ENCODE measurements at regions not wholly inside any gene's neighbourhood (a gene's known extent, or its start where the extent isn't known, plus 50 kb on each side); places are given as distances from the start of the nearest gene placed in this dataset.
"Not testable (repeated sequence)": the region's sequence is repeated elsewhere in the genome, so short reads cannot be mapped to it uniquely, and the experiment has no call there.

DNA sequence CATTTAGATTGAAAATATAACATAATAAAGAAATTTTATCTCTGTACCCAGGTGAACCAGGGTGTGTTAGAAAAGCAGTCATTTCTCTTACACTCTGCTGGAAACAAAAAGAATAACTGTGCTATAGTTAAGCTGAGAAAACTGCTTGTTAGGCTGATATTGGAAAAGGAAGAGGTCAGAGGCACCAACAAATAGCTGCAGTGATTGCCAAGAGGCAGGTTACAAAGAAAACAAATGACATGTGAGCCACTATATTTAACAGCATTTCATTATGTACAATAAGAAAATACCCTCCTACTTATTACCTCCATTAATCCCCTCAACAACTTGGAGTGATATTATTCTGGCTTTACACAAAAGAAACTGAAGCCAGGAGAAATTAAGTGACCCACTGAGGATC is 607.9 kb upstream of the TLE4 start:
- no peak for DNase-seq (ENCODE audit: low read depth in 2 of 2)

- no peak for DNase-seq (ENCODE audit: low read depth in 2 of 2)
Observed at GRCh38 chr9:78967596-78968217, 604.1 kb upstream of the TLE4 start.

DNA sequence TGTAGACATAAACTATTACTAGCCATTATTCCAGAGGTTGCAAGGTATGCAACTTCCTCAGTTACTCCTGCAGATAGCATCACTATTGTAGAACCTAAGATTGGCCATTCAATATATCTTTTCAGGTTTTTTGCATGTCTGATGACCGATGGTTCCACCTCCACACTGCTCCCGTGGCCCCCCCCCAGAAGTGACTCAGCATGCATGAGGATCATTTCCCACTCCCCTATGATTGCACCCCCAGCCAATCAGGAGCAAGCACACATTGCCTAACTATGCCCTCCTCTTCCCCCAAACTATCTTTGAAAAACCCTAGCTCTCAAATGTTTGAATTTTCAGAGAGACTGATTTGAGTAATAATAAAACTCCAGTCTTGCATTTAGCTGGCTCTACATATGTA is 601.4 kb upstream of the TLE4 start:
- DNase-seq (ENCODE audit: low read depth in 2 of 2) = no peak

- DNase-seq (ENCODE audit: low read depth in 2 of 2) = no peak
Observed at GRCh38 chr9:78971540-78971939, 600.2 kb upstream of the TLE4 start.

DNA sequence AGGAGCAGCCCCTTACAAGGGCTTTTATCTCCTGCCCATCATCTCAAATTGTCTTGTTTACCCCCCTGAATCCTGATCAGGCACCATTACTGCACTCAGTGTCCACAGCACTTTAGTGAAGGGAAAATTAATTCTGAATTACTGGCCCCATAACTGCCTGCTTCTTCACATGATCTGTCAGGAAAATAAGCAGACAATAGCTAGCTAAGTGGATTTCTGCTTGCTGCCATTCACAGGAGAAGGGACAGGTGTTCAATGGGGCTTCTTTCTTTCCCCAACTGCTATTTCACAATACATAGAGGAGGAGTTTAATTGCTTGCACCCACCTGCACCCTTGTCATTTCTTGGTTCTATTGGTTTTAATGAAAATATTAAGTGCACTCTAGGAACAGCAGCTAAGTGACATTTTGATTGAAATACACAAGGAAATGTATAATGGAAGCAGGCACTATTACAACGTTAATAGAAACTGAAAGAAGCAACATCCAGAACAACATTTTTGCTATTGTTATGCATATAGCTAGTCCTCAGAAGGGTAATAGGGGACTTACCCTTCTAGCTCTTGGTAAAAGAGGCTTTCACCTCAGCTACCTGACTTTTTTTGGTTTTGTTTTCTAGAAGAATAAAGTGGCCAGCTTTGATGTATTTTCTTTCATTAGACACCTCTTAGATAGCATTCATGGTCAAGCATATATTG is 599.3 kb upstream of the TLE4 start:
- no peak for DNase-seq (ENCODE audit: low read depth in 2 of 2)

DNA sequence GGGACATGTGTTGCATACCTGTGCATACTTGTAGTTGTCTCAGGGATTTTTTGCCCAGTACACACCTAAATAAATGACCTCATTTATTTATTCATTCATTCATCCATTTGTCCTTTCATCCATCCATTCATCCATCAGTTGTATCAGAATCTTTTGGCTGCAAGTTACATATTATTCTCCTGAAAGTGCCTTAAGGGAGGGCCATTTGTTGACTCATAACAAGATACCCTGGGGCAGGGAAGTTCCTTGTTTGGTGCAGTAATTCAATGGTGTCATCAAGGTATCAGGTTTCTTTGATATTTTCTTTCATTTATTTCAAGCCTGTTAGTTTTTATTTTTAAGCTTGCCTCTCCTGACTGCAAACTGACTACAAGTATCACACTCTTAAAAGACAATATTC is 597.9 kb upstream of the TLE4 start:
- no peak for DNase-seq (ENCODE audit: low read depth in 2 of 2)

GRCh38 chr9:78982849-78983248 is 588.9 kb upstream of the TLE4 start:
- no peak for DNase-seq (ENCODE audit: low read depth in 2 of 2)

GRCh38 chr9:78985084-78985738 is 586.6 kb upstream of the TLE4 start:
- DNase-seq (ENCODE audit: low read depth in 2 of 2) = no peak

DNA sequence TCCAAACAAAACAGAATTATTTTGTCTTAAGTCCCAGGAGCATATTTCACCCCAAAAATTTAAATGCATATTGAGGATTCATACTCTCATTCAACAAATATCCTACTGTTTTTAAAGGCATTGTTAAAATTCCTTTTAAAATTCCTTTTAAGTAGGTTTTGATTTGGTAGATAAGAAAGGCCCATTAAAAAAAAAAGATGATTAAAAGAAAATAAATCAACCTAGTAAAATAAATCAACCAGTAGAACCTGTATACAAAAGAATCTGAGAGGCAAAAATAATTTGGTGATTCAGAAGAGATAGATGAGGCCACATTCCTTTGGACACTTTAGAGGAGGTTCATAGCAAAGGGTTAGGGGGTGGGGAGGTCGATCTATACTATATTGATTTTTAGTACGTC is 585.3 kb upstream of the TLE4 start:
- no peak for DNase-seq (ENCODE audit: low read depth in 2 of 2)

DNA sequence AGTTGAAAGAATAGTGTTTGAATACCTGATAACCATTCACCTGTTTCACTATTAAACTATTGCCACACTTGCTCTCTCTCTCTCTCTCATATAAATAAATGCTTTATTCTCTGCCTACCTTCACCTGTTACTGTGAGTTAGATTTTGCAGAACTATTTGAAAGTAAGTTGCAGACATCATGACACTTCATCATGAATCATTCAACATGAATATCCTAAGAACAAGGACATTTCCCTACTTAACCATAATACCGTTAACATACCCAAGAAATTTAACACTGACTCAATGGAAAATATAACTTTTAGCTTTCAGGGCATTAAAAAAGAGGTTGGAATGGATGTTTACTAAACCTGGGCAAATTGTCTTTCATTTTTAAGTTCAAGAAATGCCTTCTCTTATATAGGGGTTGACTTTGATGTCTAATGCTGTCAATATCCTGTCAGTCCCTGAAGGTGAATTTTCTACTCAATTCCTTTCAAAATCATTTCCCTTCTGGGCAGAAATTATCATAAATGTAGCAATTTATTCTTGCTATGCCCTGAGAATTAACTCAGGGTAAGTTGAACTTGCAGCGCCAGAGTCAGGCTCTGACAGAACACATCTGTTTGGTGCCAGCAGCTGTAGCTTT is 582.6 kb upstream of the TLE4 start:
- no peak for DNase-seq (ENCODE audit: low read depth in 2 of 2)

DNA sequence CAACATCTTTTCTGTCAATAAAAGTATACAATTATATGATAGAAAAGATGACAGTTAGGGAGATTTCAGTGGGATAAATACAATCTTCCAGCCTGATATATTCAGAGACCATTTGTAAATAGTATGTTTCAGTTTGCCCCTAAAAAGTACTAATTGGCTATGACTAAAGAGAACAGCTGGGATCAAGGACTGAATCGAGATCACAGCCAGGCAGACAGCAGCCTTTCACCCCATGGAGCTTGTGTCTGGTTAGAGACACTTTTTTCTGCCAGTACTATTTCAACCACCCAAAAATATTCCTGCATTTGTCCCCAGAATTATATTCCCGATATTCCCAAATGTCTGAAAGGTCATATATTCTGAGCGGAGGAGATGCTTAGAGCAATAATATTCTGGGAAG is 577.3 kb upstream of the TLE4 start:
- DNase-seq (ENCODE audit: low read depth in 2 of 2) = no peak

- not testable (repeated sequence) for DNase-seq (ENCODE audit: low read depth in 2 of 2)
Observed at GRCh38 chr9:78994974-78995373, 576.8 kb upstream of the TLE4 start.

DNA sequence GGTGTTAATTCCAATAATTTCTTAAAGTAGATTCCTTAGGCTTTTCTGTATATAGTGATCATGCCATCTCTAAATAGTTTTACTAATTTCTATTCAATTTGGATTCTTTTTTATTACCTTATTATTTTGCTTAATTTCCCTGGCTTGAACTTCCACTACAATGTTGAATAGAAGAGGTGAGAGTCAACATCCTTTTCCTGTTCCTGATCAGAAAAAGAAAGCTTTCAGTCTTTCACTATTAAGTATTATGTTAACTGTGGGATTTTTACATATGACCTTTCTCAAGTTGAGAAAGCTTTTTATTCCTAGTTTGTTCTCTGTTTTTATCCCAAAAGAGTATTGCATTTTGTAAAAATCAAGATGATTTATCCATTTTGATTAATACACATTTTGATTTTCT is 574.5 kb upstream of the TLE4 start:
- DNase-seq (ENCODE audit: low read depth in 2 of 2) = no peak

- no peak for DNase-seq (ENCODE audit: low read depth in 2 of 2)
Observed at GRCh38 chr9:79000230-79001002, 571.3 kb upstream of the TLE4 start.

DNA sequence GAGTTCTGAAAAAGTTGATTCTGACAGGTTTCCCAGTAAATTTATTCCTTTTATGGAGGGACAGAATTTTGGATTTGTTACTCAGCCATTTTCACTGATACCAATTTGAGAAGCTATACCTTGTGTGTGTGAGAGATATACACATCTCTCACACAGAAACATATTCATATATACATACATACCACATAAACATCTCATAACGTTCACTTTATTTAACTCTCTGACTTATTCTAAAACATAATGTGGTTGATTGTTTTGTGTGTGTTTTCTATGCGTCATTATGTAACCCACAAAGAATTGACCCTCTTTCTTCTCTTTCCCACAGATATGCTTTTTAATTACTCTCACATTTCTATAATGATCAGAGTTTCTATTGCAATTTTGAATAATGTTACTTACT is 570.8 kb upstream of the TLE4 start:
- DNase-seq (ENCODE audit: low read depth in 2 of 2) = no peak

GRCh38 chr9:79003514-79003913 is 568.3 kb upstream of the TLE4 start:
- DNase-seq (ENCODE audit: low read depth in 2 of 2) = no peak

- no peak for DNase-seq (ENCODE audit: low read depth in 2 of 2)
Observed at GRCh38 chr9:79004032-79004431, 567.7 kb upstream of the TLE4 start.

GRCh38 chr9:79006546-79006945 is 565.2 kb upstream of the TLE4 start:
- DNase-seq (ENCODE audit: low read depth in 2 of 2) = no peak

DNA sequence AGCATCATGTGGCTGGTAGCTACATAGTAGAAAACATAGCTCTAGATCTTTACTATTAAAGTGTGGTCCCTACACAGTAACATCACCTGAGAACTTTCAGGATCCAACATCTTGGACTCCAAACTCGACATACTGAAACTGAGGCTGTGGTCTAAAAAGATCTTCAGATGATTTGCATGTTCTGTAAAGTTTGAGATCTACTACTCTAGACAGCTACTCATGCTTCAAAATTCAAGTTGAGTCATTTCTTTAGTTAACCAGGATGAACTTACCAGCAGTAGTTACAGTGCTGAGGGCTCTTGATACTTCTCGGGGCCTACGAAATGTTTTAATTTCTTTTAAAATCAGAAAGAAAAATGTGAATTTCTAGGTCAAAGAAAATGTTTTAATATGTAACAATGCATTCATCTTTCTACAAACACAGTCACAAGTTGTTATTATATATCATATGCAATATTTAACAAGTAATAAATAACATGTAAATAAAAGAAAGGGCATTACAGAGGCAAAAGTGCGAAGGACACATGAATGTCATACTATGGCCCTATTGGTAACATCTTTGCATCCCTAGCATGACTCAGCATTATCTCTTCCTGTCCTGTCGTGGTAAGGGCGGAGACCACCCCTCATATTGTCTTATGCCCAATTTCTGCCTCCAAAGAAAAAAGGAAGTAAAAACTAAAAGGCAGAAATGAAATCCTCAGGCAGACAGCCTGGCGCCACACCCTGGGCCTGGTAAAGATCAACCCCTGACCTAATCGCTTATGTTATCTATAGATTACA is 563.9 kb upstream of the TLE4 start:
- no peak for DNase-seq (ENCODE audit: low read depth in 2 of 2)

DNA sequence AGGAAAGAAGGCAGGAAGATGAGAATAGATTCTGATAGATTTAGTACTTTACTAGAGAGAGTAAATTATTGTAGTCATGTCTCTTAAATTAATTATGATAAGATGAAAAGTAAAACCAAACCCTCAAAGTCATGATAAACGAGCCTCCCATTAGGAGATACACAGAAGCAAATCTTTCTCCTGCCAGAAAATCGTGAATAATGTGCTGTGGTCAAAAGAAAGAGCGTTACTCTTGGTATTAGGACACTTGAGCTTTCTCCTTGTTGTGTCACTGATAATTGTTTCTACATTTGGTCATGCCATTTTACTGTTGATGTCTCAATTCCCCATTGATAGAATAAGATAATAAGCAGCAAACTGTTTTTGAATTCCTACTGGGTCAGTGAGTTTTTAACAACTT is 562.8 kb upstream of the TLE4 start:
- DNase-seq (ENCODE audit: low read depth in 2 of 2) = no peak

DNA sequence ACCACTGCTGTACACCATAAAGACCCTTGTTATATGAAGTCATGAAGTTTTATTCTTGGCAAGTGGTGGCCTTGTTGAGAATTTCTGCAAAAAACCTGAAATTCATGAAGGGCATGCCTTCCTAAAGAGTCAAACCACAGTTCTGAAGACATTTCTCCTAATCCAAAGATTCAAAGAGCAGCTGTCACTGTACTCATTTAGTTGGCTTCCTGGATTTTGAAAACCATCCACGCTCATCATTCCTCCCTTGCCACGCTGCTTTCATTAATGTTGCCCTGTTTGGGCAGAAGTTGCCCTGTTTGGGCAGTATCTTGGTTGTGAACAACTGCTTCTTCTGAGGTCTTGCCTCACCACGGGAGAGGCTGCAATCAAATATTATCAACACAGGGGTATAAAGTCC is 560.3 kb upstream of the TLE4 start:
- no peak for DNase-seq (ENCODE audit: low read depth in 2 of 2)
